C1 segment of cervical spinal cord (tissue), 14 donors: ENCODE measurements at regions not wholly inside any gene's neighbourhood (a gene's known extent, or its start where the extent isn't known, plus 50 kb on each side); places are given as distances from the start of the nearest gene placed in this dataset.

Source experiments
- DNase-seq, 14 donors: peaks; one replicate each; lab custom pipeline; 2025; lab: John Stamatoyannopoulos, UW

DNA sequence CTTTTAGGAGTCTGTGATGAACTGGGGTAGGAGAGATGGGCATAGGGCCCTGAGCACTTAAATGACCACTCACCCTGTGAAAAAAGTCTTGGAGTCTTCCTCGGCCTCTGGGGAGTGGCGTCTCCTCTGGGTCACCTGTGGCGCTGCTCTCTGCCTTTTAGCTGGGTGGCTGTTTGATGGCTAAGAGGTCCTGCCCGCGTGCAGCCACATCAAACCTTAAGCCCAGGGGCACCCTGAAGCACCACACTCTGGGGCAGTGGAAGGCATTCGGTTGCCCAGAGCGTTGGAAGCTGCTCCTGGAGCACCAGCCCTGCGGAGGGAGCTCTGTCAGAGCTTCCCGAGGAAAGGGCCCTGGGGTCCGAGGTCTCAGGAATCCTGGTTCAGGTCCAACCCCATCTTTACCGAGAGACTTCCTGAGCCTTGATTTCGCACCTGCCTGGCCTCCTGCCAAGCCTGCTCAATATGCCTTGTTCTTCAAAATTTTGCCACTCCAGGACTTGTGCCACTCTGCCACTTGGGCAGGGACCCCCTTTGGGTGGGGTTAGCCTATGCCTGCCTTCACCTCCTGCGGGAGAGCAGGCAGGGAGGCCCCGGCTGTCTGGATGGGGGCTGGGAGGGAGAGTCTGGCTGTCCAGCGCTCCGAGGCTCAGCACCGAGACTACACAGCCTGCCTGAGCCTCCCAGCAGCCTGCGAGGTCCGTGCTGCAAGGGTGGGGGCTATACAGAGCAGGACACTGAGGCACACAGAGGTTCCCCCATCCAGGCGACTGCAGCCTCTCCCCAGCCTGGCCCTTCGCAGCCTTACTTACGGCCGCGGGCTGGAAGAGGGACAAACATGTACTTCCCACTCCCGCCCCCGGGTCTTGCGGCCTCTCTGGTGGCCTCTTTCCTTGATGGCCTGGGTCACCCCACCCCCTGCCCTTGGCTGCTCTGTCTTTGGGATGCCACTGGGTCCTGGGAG lies 63.4 kb upstream of the RNU6ATAC start:
- no peak for DNase-seq

DNA sequence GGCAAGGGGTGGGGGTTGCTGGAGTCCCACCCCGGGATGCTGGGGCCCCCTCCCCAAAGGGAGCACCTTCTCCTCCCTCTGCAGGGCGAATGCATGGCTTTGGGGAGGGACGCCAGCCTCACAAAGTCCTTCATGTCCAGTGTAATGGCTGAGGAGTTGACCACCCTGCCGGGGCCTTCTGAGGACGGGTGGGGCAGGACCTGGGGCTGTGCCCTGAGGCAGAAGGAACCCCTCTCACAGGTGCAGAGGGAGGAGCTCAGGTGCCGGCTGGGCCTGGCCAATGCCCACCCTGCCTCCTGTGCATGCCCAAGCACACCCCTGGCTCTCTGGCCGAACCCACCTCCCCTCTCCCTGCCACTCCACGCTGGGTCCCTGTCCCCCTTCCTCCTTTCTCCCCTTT lies 64.3 kb upstream of the RNU6ATAC start:
- DNase-seq = no peak

DNA sequence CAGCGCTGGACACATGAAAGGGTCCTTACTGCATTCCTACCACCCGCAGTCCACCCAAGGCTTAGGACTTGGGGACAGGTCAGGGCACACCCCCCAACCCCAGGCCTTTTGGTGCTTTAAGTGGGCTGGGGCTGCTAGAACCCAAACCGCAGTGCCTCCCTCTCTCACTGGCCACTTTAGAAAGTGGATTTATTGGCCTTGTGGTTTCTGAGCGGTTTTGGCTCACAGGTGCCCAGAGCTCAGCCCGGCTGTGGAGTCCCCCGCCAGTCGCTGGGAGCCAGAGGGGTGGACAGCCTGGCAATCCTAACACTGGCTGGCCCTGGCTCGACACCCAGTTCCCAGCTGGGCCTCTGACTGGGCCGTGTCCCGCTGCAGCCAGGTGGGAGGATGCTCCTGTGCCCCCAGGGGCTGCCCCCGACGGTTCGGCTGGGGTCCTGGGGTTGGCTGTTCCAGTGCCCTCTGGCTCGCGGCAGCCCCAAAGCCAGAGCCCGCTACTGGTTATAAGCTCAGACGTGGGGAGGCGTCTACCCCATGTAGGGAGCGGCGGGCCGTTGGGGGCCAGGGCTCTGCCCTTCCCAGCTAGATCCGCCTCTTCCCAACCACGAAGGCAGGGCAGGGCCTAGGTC lies 65.2 kb upstream of the RNU6ATAC start:
- no peak for DNase-seq

DNA sequence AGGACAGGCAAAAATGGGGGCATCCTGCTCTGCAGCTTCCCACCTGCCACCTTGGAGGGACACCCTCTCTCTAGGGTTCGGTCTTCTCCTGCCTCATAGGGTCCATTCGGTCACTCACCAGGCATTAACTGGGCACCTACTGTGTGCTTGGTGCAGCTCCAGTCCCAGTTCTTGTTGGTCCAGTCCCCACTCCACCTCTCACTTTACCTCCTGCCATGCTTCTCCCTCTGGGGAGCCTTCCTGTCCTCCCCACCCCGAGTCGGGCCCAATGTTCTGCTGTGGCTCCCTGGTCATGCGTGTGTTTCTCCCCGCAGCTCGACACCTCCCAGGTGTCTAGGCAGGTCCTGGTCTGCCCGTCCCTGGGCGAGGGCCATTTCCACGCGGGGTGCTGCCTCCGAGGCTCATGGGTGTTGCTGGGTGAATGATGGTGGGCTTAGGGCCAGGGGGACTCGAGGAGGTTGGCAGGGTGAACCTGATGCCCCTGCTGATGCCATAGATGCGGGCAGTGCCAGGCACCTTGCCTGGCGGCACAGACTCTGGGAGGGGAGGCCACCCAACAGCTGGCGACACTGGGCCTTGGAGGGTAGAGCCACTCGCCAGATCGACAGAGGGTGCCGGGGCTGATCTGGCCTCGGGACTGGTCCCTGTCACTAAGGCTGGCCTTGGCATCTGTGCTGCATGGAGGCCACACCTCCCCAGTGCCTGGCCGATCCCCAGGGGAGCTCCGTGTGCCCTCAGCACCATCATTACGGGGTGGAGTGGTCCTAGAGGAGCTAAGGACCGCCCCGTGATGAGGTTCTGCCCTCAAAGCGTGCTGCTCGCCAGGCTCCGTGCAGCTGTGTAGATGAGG lies 66.0 kb upstream of the RNU6ATAC start:
- no peak for DNase-seq

DNA sequence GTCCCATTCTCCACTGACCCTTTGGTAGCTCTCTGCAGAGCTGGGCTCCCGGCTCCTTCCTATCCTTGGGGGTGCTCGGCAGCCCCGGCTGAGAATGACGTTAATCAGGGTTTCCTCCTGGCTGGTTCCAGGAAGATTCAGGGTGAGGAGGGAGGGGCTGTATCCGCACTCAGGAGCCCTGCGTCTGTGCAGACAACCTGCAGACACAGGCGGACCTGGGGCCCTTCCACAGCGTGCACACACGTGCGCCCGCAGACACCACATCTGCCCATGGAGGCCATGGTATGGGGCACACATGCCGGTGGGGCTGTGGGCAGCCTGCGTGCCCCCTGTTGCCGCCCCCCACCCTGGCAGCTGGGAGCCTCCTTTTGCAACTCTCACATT lies 66.6 kb upstream of the RNU6ATAC start:
- no peak for DNase-seq

DNA sequence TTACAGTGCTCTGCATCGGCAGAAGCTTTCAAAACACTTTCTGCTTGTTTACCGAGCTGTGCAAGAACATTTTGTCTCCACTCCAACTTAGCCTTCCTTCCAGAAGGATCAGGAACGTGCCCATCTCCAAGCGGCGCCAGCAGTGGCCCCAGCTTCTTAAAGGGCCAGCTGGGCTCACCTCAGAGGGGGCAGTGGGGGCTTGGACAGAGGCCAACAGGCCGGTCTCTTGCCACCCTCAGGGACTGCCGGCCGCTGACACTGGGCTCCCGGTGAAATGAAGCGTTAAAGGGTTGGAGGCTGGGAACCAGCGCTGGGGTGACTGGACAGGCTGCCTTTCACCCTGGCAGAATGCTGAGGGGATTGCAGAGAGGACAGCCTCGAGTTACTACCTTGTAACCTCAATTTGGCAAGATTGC lies 67.0 kb upstream of the RNU6ATAC start:
- DNase-seq = peak in 1 of 14 donors; percentile 5

DNA sequence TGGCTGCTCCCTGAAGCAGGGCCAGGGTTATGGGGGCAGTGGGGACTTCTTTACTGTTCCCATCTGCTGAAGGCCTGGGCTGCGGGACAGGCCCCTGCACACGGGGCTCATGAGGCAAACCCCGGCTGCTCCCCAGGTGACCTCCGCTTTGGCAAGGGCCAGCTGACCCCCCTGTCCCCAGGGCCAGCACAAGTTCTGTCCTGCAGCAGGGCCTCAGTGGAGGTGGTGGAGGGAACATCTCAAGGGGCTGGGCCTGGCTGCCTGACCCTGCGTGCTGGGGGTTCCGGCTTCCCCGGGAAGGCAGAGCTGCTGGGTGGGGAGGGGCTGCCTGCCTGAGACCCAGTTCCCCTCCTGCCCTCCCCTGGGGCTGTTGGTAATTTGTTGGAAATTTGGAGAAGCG lies 67.4 kb upstream of the RNU6ATAC start:
- DNase-seq = no peak

DNA sequence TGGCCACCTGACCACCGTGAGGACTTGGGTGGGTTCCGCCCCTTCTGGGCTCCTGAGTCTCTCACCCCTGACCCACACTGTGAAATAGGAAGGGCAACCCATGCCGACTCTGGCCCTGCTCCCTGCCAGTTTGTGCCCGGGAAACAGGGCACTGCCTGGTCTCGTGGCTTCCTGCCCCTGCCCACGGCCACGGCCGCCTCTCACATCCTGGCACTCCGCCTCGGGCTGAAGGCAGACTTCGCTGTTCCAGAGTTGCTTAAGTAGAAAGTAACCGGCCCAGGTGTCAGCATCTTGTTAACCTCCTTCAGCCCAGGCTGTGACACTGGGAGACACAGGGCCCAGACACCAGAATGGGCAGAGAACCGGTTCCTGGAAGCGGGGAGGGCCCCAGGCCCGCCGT lies 68.7 kb upstream of the RNU6ATAC start:
- peak in 1 of 14 donors; percentile 8 for DNase-seq

DNA sequence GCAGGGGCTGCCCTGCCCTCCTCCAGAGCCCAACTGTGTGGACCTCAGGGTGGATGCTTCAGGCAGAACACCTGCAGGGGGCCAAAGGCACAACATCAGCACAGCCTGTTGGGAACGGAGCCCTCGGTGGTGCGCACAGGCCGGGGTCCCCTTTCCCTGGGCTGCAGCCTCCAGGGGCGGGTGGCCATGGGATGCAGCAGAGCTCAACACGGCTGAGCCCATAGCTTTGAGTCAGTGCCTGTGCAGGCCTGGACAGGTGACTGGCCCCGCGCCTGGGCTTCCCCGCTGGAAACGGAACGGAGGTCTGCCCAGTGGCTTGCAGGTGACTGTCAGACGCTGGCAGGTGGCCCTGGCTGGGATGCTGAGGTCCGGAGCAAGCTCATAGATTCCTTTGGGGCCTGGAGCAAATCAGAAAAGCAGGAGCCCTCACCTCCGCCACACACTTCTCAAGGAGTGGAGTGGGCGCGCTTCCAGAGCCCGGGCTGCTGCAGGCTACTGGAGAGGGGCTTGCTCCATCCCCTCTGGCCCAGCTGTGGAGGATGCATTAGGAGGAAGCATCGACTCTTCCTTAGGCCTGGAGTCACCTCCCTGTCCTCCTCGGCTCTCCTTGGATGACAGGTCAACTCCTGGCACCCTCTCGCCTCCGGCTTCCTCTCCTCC lies 69.8 kb upstream of the RNU6ATAC start:
- peak in 1 of 14 donors; percentile 81 for DNase-seq

DNA sequence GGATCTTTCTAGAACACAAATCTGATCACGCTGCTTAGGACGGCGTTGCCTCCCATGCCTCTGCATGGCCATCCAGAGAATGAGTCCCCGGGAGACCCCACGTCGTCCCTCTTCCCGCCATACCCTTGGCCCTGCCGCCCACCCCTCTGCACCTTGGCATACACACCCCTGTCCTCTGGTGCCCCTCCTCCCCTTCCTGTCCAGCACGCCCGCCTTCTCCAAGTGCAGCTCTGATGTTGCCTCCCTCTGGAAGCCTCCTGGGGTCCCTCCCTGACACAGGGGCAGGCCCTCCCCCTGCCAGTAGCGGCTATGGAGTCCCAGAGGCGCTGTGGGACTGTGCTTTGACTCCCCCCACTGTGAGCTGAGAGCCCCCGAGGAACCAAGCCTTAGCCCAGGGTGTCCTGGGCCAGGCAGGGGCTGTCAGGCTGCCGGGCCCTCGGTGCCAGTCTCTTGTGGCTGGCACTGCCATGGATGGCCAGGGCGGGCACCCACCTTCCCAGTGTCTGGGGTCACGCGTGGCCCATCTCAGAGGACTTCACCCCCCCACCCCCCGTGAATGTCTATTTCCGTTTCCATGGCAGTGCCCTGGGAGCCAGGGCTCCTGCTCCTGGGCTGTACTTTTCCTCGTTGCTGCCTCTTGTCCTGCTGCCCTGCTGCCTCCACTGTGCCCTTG lies 70.5 kb upstream of the RNU6ATAC start:
- no peak for DNase-seq

DNA sequence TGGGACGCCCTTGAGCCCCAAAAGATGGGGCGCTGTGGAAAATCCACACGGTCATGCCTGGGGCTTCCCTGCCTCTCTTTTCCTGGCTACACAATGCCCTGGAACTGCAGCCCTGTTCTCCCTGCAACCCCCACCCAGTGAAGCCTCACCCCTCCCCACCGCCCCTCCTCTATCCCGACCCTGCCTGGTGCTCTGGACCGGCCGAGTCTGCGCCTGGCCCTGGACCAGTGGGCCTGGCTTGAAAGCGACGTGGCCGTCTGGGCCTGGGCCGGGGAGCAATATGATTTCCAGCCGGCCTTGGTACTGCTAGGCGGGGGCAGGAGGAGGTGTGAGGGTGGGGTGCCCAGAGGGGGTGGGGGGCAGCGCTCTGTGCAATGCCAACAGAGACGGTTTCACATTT lies 71.0 kb upstream of the RNU6ATAC start:
- no peak for DNase-seq

DNA sequence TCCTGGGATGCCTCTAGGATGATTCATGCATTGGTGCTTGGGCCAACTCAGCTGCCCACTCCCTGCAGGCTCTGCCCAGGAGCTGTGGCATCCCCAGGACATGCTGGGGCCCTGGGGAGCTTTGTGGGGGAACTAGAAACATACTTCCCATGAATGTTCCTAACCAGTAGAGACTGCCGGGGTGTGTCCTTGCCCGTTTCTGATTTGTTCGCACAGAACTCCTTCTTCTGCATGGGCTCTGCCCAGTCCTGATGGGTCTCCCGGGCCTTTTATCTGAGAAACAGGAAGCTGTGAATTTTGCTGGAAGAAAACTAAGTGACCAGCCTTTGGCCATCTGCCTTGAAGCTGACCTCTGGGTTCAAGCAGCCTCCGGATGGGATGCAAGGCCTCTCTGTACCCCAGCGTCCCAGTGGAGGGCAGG lies 71.6 kb upstream of the RNU6ATAC start:
- no peak for DNase-seq

DNA sequence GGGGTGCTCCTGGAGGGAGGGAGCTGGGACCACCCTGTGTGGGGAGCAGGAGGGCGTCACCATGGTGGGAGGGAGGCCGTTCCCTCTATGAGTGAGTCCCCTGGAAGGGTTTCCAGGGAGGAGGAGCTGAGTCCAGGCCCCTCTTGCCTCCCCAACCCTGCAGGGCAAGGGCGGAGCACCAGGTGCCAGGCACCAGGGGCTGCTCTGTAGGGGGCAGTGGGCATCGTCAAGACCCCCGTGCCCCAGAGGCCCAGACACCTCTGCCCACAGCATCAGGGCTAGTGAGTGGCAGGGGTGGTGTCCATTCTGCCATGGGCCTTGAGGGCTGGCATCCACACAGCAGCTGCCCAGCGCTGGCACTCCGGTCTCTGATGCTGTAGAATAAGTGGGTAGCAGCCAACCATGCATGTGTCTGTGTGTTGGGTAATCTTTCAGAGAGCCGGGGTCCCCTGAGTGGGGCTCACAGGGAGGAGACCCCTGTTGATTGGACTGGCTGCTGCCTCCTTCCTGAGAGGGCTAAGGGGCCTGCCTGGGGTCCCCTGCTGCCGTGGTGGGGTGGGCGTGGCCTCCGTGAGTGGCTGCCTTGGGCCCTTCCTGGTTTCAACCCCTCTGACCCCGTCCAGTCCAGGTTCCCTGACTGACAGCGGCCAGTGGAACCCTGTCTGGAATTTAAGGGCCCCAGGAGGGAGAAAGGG lies 72.7 kb upstream of the RNU6ATAC start:
- DNase-seq = no peak

DNA sequence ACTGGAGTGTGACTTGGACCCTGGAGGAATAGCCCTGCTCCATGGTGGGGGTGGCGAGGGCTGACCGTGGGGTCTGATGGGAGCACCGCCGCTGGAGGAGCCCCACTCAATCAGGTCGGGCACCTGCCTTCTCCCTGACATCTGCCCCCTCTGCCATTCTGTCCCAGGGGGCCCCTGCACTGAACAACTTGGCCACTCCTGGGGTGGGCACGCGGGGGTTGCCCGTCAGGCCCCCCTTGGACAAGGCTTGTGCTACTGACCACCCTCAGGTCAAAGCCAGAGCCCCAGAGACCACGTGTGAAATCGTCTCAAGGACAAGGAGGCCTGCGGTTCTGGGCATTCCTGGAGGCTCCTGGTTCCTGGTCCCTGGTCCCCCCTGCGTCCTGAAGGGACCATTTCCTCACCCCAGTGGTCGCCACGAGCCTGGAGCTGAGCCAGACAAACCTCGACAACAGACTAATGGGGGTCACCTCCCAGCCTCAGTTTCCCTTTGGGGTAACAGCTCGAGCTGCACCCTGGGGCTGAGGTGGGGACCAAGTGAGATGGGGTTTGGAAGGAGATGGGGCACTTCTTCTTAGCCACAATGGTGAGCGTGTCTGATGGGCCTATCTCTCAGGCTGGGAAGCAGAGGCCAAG lies 73.4 kb upstream of the RNU6ATAC start:
- no peak for DNase-seq

DNA sequence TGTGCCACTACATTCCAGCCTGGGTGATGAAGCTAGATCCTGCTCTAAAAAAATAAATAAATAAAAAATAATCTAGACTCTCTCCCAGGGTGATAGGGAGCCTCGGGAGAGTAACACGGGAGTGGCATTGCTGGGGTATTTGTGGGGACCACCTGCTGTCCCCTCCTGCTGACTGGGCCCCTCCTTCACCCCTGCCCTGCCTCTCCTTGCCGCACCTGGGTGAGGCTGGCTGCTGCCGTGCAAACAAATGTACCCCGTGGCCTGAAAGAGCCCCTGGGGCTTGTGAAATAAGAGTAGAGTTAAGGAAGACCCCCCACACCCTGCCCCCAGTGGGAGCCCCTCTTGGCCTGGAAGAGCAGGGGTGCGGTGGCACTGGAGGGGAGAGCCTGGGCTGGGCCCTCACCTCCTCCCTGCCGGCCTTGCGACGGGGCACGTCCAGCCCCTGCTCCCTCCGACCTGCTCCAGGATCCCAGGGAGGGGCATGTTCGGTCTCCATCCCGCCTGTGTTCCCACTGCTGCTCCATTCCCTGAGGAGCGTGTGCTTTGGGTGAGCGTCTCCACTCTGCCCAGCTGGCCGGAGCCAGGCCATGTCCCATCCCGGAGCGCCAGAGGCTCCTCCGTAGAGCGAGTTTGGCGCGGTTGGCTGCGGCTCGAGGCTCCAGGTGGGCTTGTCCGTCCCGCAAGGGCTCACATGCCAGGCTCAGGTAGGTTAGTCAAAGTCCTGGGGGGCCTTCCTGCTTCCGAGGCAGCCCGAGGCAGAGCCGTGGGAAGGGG lies 75.0 kb upstream of the RNU6ATAC start:
- no peak for DNase-seq

DNA sequence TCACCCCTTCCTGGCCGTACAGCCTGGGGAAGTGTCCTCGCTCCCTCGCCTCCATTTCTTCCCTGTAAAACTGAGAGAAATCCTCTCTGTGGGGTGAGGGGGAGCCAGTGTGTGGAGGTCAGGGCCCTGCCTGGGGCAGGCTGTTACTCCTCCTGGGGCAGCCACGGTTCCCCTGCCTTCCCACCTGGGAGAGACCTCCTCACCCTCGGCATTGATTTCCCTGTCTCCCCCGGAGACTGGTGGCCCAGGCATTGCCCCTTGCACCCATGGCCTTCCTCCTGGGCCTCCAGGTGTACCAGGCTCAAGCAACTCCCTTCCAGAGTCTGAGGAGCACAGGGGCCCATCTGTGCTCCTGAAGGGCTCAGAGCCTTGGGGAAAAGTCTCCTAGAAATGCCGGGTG lies 75.6 kb upstream of the RNU6ATAC start:
- no peak for DNase-seq

DNA sequence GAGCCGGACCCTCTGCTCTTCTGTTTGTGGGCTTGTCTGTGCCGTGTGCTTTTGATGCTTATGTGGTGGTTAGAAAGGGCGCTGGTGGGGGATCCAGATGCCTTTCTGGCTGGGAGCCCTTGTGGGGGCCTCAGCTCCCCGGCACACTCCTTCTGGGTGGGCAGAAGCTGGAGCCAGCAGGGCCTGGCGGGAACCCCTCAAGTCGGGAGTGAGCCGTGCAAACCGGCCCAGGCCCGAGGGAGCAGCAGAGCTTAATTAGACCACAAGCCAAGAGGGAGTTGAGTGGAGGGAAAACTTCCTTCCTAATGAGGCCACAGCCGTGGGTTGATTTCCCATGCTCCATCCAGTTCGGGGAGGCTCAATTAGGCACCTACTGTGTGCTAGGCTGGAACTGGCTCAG lies 76.0 kb upstream of the RNU6ATAC start:
- no peak for DNase-seq

DNA sequence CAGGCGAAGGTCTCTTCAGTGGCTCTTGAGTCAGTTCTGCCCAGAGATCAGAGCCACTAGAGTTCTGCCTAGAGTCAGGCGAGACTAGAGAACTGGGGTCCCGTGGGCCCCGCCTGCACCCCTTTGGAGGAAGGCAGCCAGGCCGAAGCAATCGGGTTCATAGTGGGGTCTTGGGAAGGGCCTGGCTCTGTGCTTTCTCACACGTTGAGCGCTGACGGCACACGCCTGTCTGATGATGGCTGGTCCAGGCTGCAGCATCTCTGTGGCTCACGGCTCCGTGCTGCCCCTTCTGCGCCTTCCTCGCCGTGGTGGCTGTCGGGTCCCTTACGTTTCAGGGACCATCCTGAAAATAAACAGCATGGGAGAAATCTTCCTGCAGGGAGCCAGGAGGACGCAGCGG lies 78.3 kb upstream of the RNU6ATAC start:
- no peak for DNase-seq
